ENCODE measurements at regions not wholly inside any gene's neighbourhood (a gene's known extent, or its start where the extent isn't known, plus 50 kb on each side); places are given as distances from the start of the nearest gene placed in this dataset.

GRCh38 chr3:194051366-194052149 is 84.4 kb upstream of the HES1 start:
- H3K27me3 ChIP-seq (ENCODE audit: insufficient read depth): peaks cover 38% of the 10 kb centered on the region
- no peak overlapping the region for H3K4me3 ChIP-seq
- H3K9me2 ChIP-seq (ENCODE audit: insufficient read depth): no peaks in the 10 kb centered on the region
- peaks cover 22% of the 10 kb centered on the region for H3K4me1 ChIP-seq (ENCODE audit: insufficient read depth)
- H3K4me1 Mint-ChIP-seq: peaks cover 19% of the 10 kb centered on the region
- no peak overlapping the region for H3K4me3 Mint-ChIP-seq
- H2AFZ ChIP-seq: no peak overlapping the region
- peaks cover 9% of the 10 kb centered on the region for H3K27me3 Mint-ChIP-seq (ENCODE audit: insufficient read depth, low read depth, poor library complexity)
- H4K20me1 ChIP-seq (replicated peaks; ENCODE audit: insufficient read depth): no peaks in the 10 kb centered on the region
- no peaks in the 10 kb centered on the region for H3K36me3 ChIP-seq (ENCODE audit: insufficient read depth)
- H3K79me2 ChIP-seq (replicated peaks; ENCODE audit: insufficient read depth): no peaks in the 10 kb centered on the region
- H3F3A ChIP-seq (replicated peaks; ENCODE audit: low read depth): no peaks in the 10 kb centered on the region
- peaks cover 22% of the 10 kb centered on the region for H3K36me3 Mint-ChIP-seq (ENCODE audit: low read depth)
- no peak overlapping the region for H3K27ac ChIP-seq (ENCODE audit: low read depth)
- TF ChIP-seq EZH2phosphoT487 (IDR thresholded peaks at IDR 0.05; ENCODE audit: unreplicated experiment) (no peak), STAT1 (IDR thresholded peaks at IDR 0.05; ENCODE audit: unreplicated experiment) (no peak), NANOG (IDR thresholded peaks at IDR 0.05; ENCODE audit: borderline replicate concordance) (no peak), CREB1 (CRISPR knock-in tag; IDR thresholded peaks at IDR 0.05; ENCODE audit: low read depth) (no peak), ETS1 (IDR thresholded peaks at IDR 0.05) (no peak), EZH2 (IDR thresholded peaks at IDR 0.05; ENCODE audit: low read depth, unreplicated experiment) (no peak), CTCF (conservative IDR thresholded peaks at IDR 0.05; ENCODE audit: low read depth in 2 of 2) (no peak), POLR2AphosphoS5 (IDR thresholded peaks at IDR 0.05; ENCODE audit: low read depth) (no peak), REST (IDR thresholded peaks at IDR 0.05; ENCODE audit: unreplicated experiment) (no peak), ZNF114 (CRISPR knock-in tag; IDR thresholded peaks at IDR 0.05) (no peak), ZNF331 (CRISPR knock-in tag; IDR thresholded peaks at IDR 0.05; ENCODE audit: low read depth) (no peak), JUNB (IDR thresholded peaks at IDR 0.05; ENCODE audit: unreplicated experiment) (no peak)
- TF ChIP-seq, protein P1, sequence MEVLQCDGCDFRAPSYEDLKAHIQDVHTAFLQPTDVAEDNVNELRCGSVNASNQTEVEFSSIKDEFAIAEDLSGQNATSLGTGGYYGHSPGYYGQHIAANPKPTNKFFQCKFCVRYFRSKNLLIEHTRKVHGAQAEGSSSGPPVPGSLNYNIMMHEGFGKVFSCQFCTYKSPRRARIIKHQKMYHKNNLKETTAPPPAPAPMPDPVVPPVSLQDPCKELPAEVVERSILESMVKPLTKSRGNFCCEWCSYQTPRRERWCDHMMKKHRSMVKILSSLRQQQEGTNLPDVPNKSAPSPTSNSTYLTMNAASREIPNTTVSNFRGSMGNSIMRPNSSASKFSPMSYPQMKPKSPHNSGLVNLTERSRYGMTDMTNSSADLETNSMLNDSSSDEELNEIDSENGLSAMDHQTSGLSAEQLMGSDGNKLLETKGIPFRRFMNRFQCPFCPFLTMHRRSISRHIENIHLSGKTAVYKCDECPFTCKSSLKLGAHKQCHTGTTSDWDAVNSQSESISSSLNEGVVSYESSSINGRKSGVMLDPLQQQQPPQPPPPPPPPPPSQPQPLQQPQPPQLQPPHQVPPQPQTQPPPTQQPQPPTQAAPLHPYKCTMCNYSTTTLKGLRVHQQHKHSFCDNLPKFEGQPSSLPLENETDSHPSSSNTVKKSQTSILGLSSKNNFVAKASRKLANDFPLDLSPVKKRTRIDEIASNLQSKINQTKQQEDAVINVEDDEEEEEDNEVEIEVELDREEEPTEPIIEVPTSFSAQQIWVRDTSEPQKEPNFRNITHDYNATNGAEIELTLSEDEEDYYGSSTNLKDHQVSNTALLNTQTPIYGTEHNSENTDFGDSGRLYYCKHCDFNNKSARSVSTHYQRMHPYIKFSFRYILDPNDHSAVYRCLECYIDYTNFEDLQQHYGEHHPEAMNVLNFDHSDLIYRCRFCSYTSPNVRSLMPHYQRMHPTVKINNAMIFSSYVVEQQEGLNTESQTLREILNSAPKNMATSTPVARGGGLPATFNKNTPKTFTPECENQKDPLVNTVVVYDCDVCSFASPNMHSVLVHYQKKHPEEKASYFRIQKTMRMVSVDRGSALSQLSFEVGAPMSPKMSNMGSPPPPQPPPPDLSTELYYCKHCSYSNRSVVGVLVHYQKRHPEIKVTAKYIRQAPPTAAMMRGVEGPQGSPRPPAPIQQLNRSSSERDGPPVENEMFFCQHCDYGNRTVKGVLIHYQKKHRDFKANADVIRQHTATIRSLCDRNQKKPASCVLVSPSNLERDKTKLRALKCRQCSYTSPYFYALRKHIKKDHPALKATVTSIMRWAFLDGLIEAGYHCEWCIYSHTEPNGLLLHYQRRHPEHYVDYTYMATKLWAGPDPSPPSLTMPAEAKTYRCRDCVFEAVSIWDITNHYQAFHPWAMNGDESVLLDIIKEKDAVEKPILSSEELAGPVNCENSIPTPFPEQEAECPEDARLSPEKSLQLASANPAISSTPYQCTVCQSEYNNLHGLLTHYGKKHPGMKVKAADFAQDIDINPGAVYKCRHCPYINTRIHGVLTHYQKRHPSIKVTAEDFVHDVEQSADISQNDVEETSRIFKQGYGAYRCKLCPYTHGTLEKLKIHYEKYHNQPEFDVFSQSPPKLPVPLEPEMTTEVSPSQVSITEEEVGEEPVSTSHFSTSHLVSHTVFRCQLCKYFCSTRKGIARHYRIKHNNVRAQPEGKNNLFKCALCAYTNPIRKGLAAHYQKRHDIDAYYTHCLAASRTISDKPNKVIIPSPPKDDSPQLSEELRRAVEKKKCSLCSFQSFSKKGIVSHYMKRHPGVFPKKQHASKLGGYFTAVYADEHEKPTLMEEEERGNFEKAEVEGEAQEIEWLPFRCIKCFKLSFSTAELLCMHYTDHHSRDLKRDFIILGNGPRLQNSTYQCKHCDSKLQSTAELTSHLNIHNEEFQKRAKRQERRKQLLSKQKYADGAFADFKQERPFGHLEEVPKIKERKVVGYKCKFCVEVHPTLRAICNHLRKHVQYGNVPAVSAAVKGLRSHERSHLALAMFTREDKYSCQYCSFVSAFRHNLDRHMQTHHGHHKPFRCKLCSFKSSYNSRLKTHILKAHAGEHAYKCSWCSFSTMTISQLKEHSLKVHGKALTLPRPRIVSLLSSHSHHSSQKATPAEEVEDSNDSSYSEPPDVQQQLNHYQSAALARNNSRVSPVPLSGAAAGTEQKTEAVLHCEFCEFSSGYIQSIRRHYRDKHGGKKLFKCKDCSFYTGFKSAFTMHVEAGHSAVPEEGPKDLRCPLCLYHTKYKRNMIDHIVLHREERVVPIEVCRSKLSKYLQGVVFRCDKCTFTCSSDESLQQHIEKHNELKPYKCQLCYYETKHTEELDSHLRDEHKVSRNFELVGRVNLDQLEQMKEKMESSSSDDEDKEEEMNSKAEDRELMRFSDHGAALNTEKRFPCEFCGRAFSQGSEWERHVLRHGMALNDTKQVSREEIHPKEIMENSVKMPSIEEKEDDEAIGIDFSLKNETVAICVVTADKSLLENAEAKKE (CRISPR knock-in tag; IDR thresholded peaks at IDR 0.05): no peak
- peaks cover 27% of the 10 kb centered on the region for H3K9me3 Mint-ChIP-seq
- H3K27ac Mint-ChIP-seq: no peak overlapping the region
- DNase-seq (ENCODE audit: low spot score) (no peak), ATAC-seq (no peak)
- H3K4me2 ChIP-seq: no peak overlapping the region
